SU-DHL-6 (cell line): ENCODE measurements at regions not wholly inside any gene's neighbourhood (a gene's known extent, or its start where the extent isn't known, plus 50 kb on each side); places are given as distances from the start of the nearest gene placed in this dataset.

Experiments used
- H2AFZ ChIP-seq: fragments of 200-600 bp; sonication (generic); 2 replicates; pipeline ENCODE4 v1.6.1; 2014; ENCODE audit warnings: low read depth, mild to moderate bottlenecking, moderate library complexity, mixed read lengths, antibody characterized with exemption, low read length; ENCODE audit not compliant: severe bottlenecking
- H3F3A ChIP-seq: fragments of 200-600 bp; shearing (Covaris generic); 2 replicates; pipeline ENCODE4 v1.6.0; 2016; ENCODE audit warnings: antibody characterized with exemption, mild to moderate bottlenecking; ENCODE audit not compliant: insufficient read depth
- H3K27ac ChIP-seq: fragments of 200-600 bp; sonication (generic); 2 replicates; pipeline ENCODE4 v1.5.1; 2016; ENCODE audit warnings: low read depth, mild to moderate bottlenecking, low read length, moderate library complexity, mixed read lengths
- H3K27me3 ChIP-seq: fragments of 200-600 bp; sonication (generic), shearing (Covaris generic); 2 replicates; pipeline ENCODE4 v1.6.0; 2014; ENCODE audit warnings: mild to moderate bottlenecking, low read length
- H3K36me3 ChIP-seq: fragments of 200-600 bp; sonication (generic); 2 replicates; pipeline ENCODE4 v1.6.1; 2014; ENCODE audit warnings: mild to moderate bottlenecking, low read length, mixed read lengths
- H3K4me2 ChIP-seq: fragments of 300-600, 200-600 bp; shearing (Covaris generic), sonication (generic); 2 replicates; pipeline ENCODE4 v1.6.0; 2014; ENCODE audit warnings: low read length, low read depth, mild to moderate bottlenecking; ENCODE audit not compliant: poor library complexity, severe bottlenecking
- H3K4me3 ChIP-seq: fragments of 200-600 bp; sonication (generic); 2 replicates; pipeline ENCODE4 v1.5.1; 2014; ENCODE audit warnings: antibody characterized with exemption, low read length, mild to moderate bottlenecking, mixed read lengths; ENCODE audit not compliant: insufficient read depth, poor library complexity, severe bottlenecking
- H3K79me2 ChIP-seq: fragments of 200-600 bp; sonication (generic); 2 replicates; pipeline ENCODE4 v1.6.1; 2014; ENCODE audit warnings: mild to moderate bottlenecking, low read length, moderate library complexity; ENCODE audit not compliant: insufficient read depth
- H3K9ac ChIP-seq: fragments of 200-600 bp; sonication (generic); 2 replicates; pipeline ENCODE4 v1.7.0; 2014; ENCODE audit warnings: mild to moderate bottlenecking, low read length
- H3K9me2 ChIP-seq: fragments of 200-600 bp; sonication (generic); replicated peaks from 2 replicates; pipeline ENCODE4 v1.6.1; 2014; ENCODE audit warnings: low read length; ENCODE audit not compliant: insufficient read depth
- H3K9me3 ChIP-seq: fragments of 200-600 bp; sonication (generic); 2 replicates; pipeline ENCODE4 v1.6.1; 2014; ENCODE audit warnings: low read length, mixed read lengths; ENCODE audit not compliant: insufficient read depth
- H4K20me1 ChIP-seq: fragments of 200-600 bp; sonication (generic); 2 replicates; pipeline ENCODE4 v1.6.1; 2014; ENCODE audit warnings: low read depth, mild to moderate bottlenecking, antibody characterized with exemption, low read length, moderate library complexity, mixed read lengths
- EZH2phosphoT487 ChIP-seq: fragments of 200-600 bp; sonication (generic), shearing (Covaris generic); conservative IDR thresholded peaks from 2 replicates; pipeline ENCODE4 v1.6.1; 2018; ENCODE audit warnings: mild to moderate bottlenecking, antibody characterized with exemption, low read length, moderate library complexity, mixed read lengths
- TF ChIP-seq, protein P1 (sequence below): fragments of 200-600 bp; sonication (generic); IDR thresholded peaks from one replicate; pipeline ENCODE4 v1.5.1; 2017; ENCODE audit warnings: antibody characterized with exemption, mild to moderate bottlenecking, low read length, moderate library complexity; ENCODE audit not compliant: insufficient read depth, poor library complexity, severe bottlenecking

DNA sequence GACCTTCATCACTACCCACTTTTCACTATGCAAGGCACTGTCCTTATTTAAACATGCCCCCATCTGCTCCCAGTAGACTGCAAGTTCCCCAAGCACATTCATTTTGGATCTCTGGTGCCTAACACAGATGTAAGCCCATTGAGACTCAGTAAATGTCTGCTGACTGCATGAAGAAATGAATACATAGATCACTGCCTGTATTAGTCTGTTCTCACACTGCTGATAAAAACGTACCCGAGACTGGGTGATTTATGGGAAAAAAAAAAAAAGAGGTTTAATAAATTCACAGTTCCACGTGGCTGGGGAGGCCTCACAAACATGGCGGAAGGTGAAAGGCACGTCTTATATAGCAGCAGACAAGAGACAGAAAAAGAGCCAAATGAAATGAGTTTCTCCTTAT lies 204.9 kb downstream of the ATG4C start:
- no peaks in the 10 kb centered on the region for H3K9me2 ChIP-seq
- H3K9ac ChIP-seq, result no peak overlapping the region
- H2AFZ ChIP-seq, result no peak overlapping the region
- no peak overlapping the region for H3K4me3 ChIP-seq
- H3K4me2 ChIP-seq, result no peak overlapping the region
- no peaks in the 10 kb centered on the region for H3K27me3 ChIP-seq
- no peaks in the 10 kb centered on the region for H3K79me2 ChIP-seq
- no peaks in the 10 kb centered on the region for H4K20me1 ChIP-seq
- H3K36me3 ChIP-seq, result no peaks in the 10 kb centered on the region
- no peak for TF ChIP-seq EZH2phosphoT487
- TF ChIP-seq, protein P1, sequence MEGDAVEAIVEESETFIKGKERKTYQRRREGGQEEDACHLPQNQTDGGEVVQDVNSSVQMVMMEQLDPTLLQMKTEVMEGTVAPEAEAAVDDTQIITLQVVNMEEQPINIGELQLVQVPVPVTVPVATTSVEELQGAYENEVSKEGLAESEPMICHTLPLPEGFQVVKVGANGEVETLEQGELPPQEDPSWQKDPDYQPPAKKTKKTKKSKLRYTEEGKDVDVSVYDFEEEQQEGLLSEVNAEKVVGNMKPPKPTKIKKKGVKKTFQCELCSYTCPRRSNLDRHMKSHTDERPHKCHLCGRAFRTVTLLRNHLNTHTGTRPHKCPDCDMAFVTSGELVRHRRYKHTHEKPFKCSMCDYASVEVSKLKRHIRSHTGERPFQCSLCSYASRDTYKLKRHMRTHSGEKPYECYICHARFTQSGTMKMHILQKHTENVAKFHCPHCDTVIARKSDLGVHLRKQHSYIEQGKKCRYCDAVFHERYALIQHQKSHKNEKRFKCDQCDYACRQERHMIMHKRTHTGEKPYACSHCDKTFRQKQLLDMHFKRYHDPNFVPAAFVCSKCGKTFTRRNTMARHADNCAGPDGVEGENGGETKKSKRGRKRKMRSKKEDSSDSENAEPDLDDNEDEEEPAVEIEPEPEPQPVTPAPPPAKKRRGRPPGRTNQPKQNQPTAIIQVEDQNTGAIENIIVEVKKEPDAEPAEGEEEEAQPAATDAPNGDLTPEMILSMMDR, result no peak
- H3K27ac ChIP-seq, result no peak overlapping the region
- no peaks in the 10 kb centered on the region for H3K9me3 ChIP-seq
- no peaks in the 10 kb centered on the region for H3F3A ChIP-seq

- Histone ChIP-seq H3K36me3 (no peaks in the 10 kb centered on the region), H3K9me3 (no peaks in the 10 kb centered on the region), H3K9ac (no peak overlapping the region), H2AFZ (no peak overlapping the region), H3K27ac (no peak overlapping the region), H3K27me3 (no peaks in the 10 kb centered on the region), H3F3A (no peaks in the 10 kb centered on the region), H3K4me2 (no peak overlapping the region), H3K4me3 (no peak overlapping the region), H3K79me2 (no peaks in the 10 kb centered on the region), H3K9me2 (no peaks in the 10 kb centered on the region), H4K20me1 (no peaks in the 10 kb centered on the region)
- TF ChIP-seq, protein P1, result no peak
- no peak for TF ChIP-seq EZH2phosphoT487
These were observed 205.6 kb downstream of the ATG4C start for GRCh38 chr1:62989497-62989896.

DNA sequence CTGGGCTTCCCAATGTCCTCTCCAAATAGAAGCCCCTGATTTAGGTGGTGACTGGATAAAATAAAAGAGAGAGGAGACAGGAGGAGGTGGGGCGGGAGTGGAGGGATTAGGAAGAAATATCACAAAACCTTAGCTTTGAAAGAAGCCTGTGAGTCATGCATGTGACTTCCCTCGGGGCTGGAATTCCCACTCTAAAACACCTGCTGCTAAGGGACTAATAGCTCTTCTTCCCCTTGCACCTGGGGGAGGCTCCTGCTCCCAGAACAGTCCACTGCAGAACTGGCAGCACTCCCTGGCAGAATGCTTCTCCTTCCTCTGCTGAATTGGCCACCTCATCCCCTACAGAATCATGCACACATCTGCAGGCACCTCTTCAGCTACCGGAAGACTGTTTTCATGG lies 207.2 kb downstream of the ATG4C start:
- Histone ChIP-seq H3K9ac (no peak overlapping the region), H3K27ac (no peak overlapping the region), H3K4me3 (no peak overlapping the region), H2AFZ (no peak overlapping the region), H3K9me2 (no peaks in the 10 kb centered on the region), H3K36me3 (no peaks in the 10 kb centered on the region), H3K9me3 (no peaks in the 10 kb centered on the region), H4K20me1 (no peaks in the 10 kb centered on the region), H3K4me2 (no peak overlapping the region), H3F3A (no peaks in the 10 kb centered on the region), H3K79me2 (no peaks in the 10 kb centered on the region), H3K27me3 (no peaks in the 10 kb centered on the region)
- TF ChIP-seq, protein P1, result no peak
- TF ChIP-seq EZH2phosphoT487, result no peak

DNA sequence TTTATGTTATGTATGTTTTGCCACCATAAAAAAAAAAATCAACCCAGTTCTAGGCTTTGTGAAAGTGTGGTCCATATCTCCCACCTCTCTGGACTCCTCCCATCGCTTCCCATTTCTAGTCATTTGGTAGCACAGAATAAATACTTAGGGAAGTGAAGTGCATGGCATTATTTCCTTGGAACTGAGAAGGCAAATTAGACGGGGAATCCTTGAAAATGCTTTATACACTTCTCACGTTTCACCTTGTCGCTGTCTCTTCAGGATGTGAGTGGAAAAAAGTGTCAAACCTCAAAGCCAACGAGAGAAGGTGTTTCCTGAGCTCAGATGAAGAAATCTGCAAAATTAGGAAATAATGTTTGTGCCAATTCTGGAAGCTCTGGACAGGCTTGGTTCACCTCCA lies 209.9 kb downstream of the ATG4C start:
- Histone ChIP-seq H3K36me3 (no peaks in the 10 kb centered on the region), H3K9me2 (no peaks in the 10 kb centered on the region), H3K9me3 (no peaks in the 10 kb centered on the region), H3F3A (no peaks in the 10 kb centered on the region), H3K9ac (no peak overlapping the region), H3K79me2 (no peaks in the 10 kb centered on the region), H3K27me3 (no peaks in the 10 kb centered on the region), H3K4me3 (no peak overlapping the region), H4K20me1 (no peaks in the 10 kb centered on the region), H2AFZ (no peak overlapping the region), H3K4me2 (no peak overlapping the region), H3K27ac (no peak overlapping the region)
- no peak for TF ChIP-seq EZH2phosphoT487
- TF ChIP-seq, protein P1, result no peak
